ENCODE measurements at regions not wholly inside any gene's neighbourhood (a gene's known extent, or its start where the extent isn't known, plus 50 kb on each side); places are given as distances from the start of the nearest gene placed in this dataset.

DNA sequence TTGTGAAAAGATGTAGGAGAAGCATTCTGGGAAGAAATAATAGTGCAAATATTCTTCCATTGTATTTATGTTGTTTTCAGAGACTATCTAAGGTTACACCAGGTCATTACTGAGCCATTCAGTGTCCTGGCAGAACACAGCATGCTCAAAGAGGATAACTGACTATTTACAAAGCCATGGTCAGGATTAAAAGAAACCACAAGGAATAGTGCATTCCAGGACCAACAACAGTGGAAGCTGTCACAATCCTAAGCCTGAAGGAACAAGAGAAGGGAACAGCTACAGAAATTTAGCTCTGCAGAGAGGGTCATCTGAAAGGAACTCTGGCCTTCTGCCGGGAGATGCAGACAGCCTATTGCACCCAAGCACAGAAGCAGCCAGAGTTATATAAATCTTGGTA, 116.7 kb downstream of the DSC3 start:
- TF ChIP-seq CTCF (IDR thresholded peaks at IDR 0.05) (no peak), POLR2AphosphoS5 (IDR thresholded peaks at IDR 0.05) (no peak)
